Osteocyte (in vitro differentiated cells): ENCODE measurements at regions not wholly inside any gene's neighbourhood (a gene's known extent, or its start where the extent isn't known, plus 50 kb on each side); places are given as distances from the start of the nearest gene placed in this dataset.

Experiments used
- DNase-seq: peaks from one replicate; pipeline ENCODE4 v3.0.0; 2021; ENCODE audit warnings: mixed read lengths; ENCODE audit not compliant: unreplicated experiment; ENCODE audit errors: extremely low spot score
- H3K27ac Mint-ChIP-seq: one replicate; pipeline ENCODE4 v1.8.0; 2021; ENCODE audit warnings: mild to moderate bottlenecking, mixed read lengths; ENCODE audit not compliant: unreplicated experiment
- H3K27me3 Mint-ChIP-seq: one replicate; pipeline ENCODE4 v1.8.0; 2021; ENCODE audit warnings: mixed read lengths; ENCODE audit not compliant: unreplicated experiment
- H3K36me3 Mint-ChIP-seq: one replicate; pipeline ENCODE4 v1.8.0; 2021; ENCODE audit warnings: mixed read lengths; ENCODE audit not compliant: unreplicated experiment
- H3K4me1 Mint-ChIP-seq: one replicate; pipeline ENCODE4 v1.8.0; 2021; ENCODE audit warnings: mixed read lengths; ENCODE audit not compliant: unreplicated experiment
- H3K4me3 Mint-ChIP-seq: one replicate; pipeline ENCODE4 v1.8.0; 2021; ENCODE audit warnings: mild to moderate bottlenecking, moderate library complexity, mixed read lengths; ENCODE audit not compliant: unreplicated experiment
- H3K9me3 Mint-ChIP-seq: one replicate; pipeline ENCODE4 v1.8.0; 2021; ENCODE audit warnings: mixed read lengths; ENCODE audit not compliant: unreplicated experiment
- TF ChIP-seq, protein P1 (sequence below): fragments of 200-600 bp; sonication (generic); IDR thresholded peaks from 2 replicates; pipeline ENCODE4 v1.5.0; 2021; ENCODE audit warnings: antibody characterized with exemption, mild to moderate bottlenecking, moderate library complexity

DNA sequence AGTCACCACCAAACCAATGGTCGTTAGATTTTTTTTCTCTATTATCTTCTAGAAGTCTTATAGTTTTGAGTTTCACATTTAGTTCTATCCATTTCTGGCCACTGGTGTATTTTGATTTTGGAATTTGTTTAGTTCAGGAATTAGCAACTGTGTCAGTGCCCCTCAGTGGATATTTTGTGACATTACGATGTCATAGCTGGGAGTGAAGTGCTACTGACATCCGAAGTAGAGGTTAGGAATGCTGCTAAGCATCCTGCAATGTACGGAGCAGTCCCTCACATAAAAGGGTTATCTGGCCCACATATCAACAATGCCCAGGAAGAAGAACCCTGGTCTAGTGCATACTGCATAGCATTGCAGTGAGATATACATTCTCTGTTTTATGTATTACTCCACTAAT is 157.4 kb upstream of the RGPD4 start:
- TF ChIP-seq, protein P1, sequence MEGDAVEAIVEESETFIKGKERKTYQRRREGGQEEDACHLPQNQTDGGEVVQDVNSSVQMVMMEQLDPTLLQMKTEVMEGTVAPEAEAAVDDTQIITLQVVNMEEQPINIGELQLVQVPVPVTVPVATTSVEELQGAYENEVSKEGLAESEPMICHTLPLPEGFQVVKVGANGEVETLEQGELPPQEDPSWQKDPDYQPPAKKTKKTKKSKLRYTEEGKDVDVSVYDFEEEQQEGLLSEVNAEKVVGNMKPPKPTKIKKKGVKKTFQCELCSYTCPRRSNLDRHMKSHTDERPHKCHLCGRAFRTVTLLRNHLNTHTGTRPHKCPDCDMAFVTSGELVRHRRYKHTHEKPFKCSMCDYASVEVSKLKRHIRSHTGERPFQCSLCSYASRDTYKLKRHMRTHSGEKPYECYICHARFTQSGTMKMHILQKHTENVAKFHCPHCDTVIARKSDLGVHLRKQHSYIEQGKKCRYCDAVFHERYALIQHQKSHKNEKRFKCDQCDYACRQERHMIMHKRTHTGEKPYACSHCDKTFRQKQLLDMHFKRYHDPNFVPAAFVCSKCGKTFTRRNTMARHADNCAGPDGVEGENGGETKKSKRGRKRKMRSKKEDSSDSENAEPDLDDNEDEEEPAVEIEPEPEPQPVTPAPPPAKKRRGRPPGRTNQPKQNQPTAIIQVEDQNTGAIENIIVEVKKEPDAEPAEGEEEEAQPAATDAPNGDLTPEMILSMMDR: peak; percentile 58
- no peak for DNase-seq
- Mint-ChIP-seq H3K4me1 (peaks cover 6% of the 10 kb centered on the region), H3K36me3 (peaks cover 10% of the 10 kb centered on the region), H3K27ac (no peak overlapping the region), H3K4me3 (no peak overlapping the region), H3K9me3 (peaks cover 11% of the 10 kb centered on the region), H3K27me3 (peaks cover 5% of the 10 kb centered on the region)

DNA sequence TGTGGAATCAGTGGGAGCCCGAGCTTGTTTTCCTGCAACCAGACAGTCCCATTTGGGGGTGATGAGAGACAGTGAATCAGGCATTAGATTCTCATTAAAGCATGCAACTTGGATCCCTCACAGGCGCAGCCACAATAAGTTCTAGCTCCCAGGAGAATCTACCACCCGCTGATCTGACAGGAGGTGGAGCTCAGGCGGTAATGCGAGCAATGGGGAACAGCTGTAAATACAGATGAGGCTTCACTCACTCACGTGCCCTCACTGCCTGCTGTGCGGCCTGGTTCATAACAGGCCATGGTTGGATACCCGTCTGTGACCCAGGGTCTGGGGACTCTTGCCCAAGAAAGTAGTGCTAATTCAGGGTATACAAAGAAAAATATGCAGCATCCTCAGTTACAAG is 144.8 kb upstream of the RGPD4 start:
- Mint-ChIP-seq H3K9me3 (peaks cover 4% of the 10 kb centered on the region), H3K27me3 (peaks cover 9% of the 10 kb centered on the region), H3K36me3 (peaks cover 3% of the 10 kb centered on the region), H3K27ac (peak overlapping the region; percentile 76), H3K4me1 (peaks cover 56% of the 10 kb centered on the region), H3K4me3 (no peak overlapping the region)
- DNase-seq: no peak
- TF ChIP-seq, protein P1: no peak

DNA sequence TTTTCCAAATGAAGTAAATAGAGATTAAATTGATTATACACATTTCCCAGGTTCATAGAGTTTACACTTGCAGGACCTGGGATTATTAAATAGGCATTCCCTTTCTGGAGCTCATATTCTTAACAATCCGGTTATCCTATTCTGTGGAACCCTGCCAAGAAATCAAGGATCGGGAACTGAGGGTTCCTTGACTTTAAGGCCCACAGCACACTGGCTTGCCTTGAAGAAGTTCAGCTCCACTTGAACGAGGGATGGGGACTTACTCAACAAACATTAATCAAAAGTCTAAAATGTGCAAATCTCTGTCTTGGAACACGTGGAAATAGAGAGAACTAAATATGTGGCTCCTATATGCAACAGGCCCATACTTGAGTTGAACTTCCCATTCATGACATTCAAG is 142.3 kb upstream of the RGPD4 start:
- DNase-seq: no peak
- no peaks in the 10 kb centered on the region for H3K36me3 Mint-ChIP-seq
- H3K27ac Mint-ChIP-seq: no peak overlapping the region
- no peak overlapping the region for H3K4me3 Mint-ChIP-seq
- TF ChIP-seq, protein P1: no peak
- H3K9me3 Mint-ChIP-seq: no peaks in the 10 kb centered on the region
- peaks cover 62% of the 10 kb centered on the region for H3K4me1 Mint-ChIP-seq
- peaks cover 5% of the 10 kb centered on the region for H3K27me3 Mint-ChIP-seq

DNA sequence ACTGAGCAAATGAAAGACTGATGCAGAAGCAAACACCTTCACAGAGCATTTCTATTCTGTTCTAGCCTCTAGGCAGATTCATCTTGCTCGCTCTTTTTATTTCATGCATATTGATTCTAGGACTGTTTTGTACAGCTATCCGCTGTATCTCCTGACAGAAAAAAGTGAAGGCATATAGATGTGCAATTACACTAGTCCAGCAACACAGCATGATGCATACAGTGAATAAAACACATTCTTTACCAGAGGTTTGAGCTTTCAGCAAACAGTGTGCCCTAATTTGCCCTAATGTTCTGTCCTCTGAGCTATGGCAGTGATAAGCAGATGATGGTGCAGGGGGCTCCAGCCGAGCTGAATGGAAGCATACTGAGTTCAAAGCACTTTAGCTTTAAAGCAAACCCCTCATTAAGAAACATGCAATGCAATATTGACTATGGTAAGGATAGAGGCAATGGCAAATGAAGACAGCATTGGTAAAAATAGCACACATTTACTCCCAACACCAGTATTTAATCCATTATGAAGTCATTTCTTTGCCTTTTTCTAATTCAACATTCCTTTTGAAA is 141.2 kb upstream of the RGPD4 start:
- no peak overlapping the region for H3K4me3 Mint-ChIP-seq
- no peaks in the 10 kb centered on the region for H3K36me3 Mint-ChIP-seq
- H3K4me1 Mint-ChIP-seq: peaks cover 57% of the 10 kb centered on the region
- H3K27ac Mint-ChIP-seq: no peak overlapping the region
- DNase-seq: no peak
- TF ChIP-seq, protein P1: no peak
- no peaks in the 10 kb centered on the region for H3K9me3 Mint-ChIP-seq
- peaks cover 5% of the 10 kb centered on the region for H3K27me3 Mint-ChIP-seq

- peaks cover 44% of the 10 kb centered on the region for H3K4me1 Mint-ChIP-seq
- DNase-seq: no peak
These were observed 139.6 kb upstream of the RGPD4 start for GRCh38 chr2:107687073-107687472.

More at GRCh38 chr2:107687073-107687472, 139.6 kb upstream of the RGPD4 start:
- Mint-ChIP-seq H3K4me3 (no peak overlapping the region), H3K27ac (no peak overlapping the region), H3K9me3 (no peaks in the 10 kb centered on the region), H3K36me3 (no peaks in the 10 kb centered on the region), H3K27me3 (peaks cover 7% of the 10 kb centered on the region)
- TF ChIP-seq, protein P1: peak; percentile 18
